ENCODE measurements at regions not wholly inside any gene's neighbourhood (a gene's known extent, or its start where the extent isn't known, plus 50 kb on each side); places are given as distances from the start of the nearest gene placed in this dataset.

- ATAC-seq (ENCODE audit: low read depth), result no peak
- no peak overlapping the region for H3K9ac ChIP-seq (ENCODE audit: low read length)
- WGBS (ENCODE audit: insufficient coverage), result no CpG with 5 or more reads among the region's 1 CpG
Observed at GRCh38 chr5:9905661-9906060, 275.5 kb upstream of the TAS2R1 start.

DNA sequence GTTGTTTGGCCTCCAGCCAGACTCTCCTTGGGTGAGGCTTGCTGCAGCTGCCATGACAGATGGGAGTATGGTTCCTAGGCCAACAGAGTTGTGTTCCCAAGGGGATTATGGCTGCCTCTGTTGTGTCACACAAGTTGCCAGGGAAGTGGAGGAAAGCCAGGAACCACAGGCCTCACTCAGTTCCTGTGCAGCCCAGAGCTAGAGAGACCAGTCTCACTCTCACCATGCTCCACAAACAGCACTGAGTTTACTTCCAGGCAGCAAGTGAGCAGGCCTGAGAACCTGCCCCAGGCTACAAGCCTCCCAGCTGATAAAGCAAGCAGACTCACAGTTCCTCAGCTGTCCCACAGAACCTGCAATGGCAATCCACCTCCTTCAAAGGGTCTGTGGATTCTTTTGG is 273.6 kb upstream of the TAS2R1 start:
- no peak overlapping the region for H3K4me3 ChIP-seq (ENCODE audit: control extremely low read depth in 1 of 5, extremely low read depth in 1 of 5, insufficient read depth in 1 of 5, low read depth in 2 of 5, low read length in 4 of 5)
- H3K4me2 ChIP-seq (replicated peaks; ENCODE audit: low read depth, low read length, poor library complexity, severe bottlenecking), result no peak overlapping the region
- no peaks in the 10 kb centered on the region for H3K36me3 ChIP-seq (replicated peaks in 1 of 2; ENCODE audit: control extremely low read depth in 1 of 2, control insufficient read depth in 1 of 2, extremely low read depth in 1 of 2, insufficient read depth in 2 of 2, low read length in 1 of 2)
- ATAC-seq (ENCODE audit: low read depth) (no peak), DNase-seq (no peak)
- no peaks in the 10 kb centered on the region for H3K4me1 Mint-ChIP-seq
- H3K79me2 ChIP-seq (ENCODE audit: control insufficient read depth, insufficient read depth, low read length), result no peaks in the 10 kb centered on the region
- H3K27ac ChIP-seq (ENCODE audit: low read length in 2 of 2), result no peak overlapping the region
- H2AFZ ChIP-seq (ENCODE audit: insufficient read depth, low read depth, low read length, poor library complexity, severe bottlenecking), result no peak overlapping the region
- peaks cover 4% of the 10 kb centered on the region for H3K9me3 Mint-ChIP-seq (ENCODE audit: insufficient read depth)
- H3K9me3 ChIP-seq (ENCODE audit: control extremely low read depth in 1 of 3, control insufficient read depth in 2 of 3, insufficient read depth in 1 of 3, low read length in 2 of 3), result peaks cover 0 to 5% (median 0%) of the 10 kb centered on the region in 3 donors
- H3K9ac ChIP-seq (ENCODE audit: low read length), result no peak overlapping the region
- no peak overlapping the region for H3K27ac Mint-ChIP-seq
- no peaks in the 10 kb centered on the region for H3K27me3 Mint-ChIP-seq
- TF ChIP-seq, protein P1, sequence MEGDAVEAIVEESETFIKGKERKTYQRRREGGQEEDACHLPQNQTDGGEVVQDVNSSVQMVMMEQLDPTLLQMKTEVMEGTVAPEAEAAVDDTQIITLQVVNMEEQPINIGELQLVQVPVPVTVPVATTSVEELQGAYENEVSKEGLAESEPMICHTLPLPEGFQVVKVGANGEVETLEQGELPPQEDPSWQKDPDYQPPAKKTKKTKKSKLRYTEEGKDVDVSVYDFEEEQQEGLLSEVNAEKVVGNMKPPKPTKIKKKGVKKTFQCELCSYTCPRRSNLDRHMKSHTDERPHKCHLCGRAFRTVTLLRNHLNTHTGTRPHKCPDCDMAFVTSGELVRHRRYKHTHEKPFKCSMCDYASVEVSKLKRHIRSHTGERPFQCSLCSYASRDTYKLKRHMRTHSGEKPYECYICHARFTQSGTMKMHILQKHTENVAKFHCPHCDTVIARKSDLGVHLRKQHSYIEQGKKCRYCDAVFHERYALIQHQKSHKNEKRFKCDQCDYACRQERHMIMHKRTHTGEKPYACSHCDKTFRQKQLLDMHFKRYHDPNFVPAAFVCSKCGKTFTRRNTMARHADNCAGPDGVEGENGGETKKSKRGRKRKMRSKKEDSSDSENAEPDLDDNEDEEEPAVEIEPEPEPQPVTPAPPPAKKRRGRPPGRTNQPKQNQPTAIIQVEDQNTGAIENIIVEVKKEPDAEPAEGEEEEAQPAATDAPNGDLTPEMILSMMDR (IDR thresholded peaks at IDR 0.05), result no peak
- TF ChIP-seq EZH2 (IDR thresholded peaks at IDR 0.05; ENCODE audit: borderline replicate concordance, insufficient read depth, low read depth, low read length, poor library complexity, severe bottlenecking), result no peak
- intact Hi-C loops (cut with micrococcal nuclease), result no loop called here
- H3K4me1 ChIP-seq (ENCODE audit: control insufficient read depth in 2 of 2, insufficient read depth in 2 of 2, low read length in 2 of 2), result no peaks in the 10 kb centered on the region
- no peaks in the 10 kb centered on the region for H3K27me3 ChIP-seq (replicated peaks in 1 of 4; ENCODE audit: control extremely low read depth in 1 of 4, control insufficient read depth in 3 of 4, insufficient read depth in 4 of 4, low read length in 3 of 4)
- no peaks in the 10 kb centered on the region for H4K20me1 ChIP-seq (ENCODE audit: control insufficient read depth, insufficient read depth, low read length, poor library complexity, severe bottlenecking)
- POLR2A ChIA-PET, result no interaction called here
- CTCF ChIA-PET, result no interaction called here
- H3K4me3 Mint-ChIP-seq, result no peak overlapping the region

More at GRCh38 chr5:9905661-9906060, 275.5 kb upstream of the TAS2R1 start:
- ChIA-PET POLR2A (no interaction called here), CTCF (no interaction called here)
- Histone ChIP-seq H3K4me2 (replicated peaks; ENCODE audit: low read depth, low read length, poor library complexity, severe bottlenecking) (no peak overlapping the region), H3K9me3 (ENCODE audit: control extremely low read depth in 1 of 3, control insufficient read depth in 2 of 3, insufficient read depth in 1 of 3, low read length in 2 of 3) (peaks cover 0 to 5% (median 0%) of the 10 kb centered on the region in 3 donors), H3K36me3 (replicated peaks in 1 of 2; ENCODE audit: control extremely low read depth in 1 of 2, control insufficient read depth in 1 of 2, extremely low read depth in 1 of 2, insufficient read depth in 2 of 2, low read length in 1 of 2) (no peaks in the 10 kb centered on the region), H3K4me3 (ENCODE audit: control extremely low read depth in 1 of 5, extremely low read depth in 1 of 5, insufficient read depth in 1 of 5, low read depth in 2 of 5, low read length in 4 of 5) (no peak overlapping the region), H3K79me2 (ENCODE audit: control insufficient read depth, insufficient read depth, low read length) (no peaks in the 10 kb centered on the region), H3K4me1 (ENCODE audit: control insufficient read depth in 2 of 2, insufficient read depth in 2 of 2, low read length in 2 of 2) (no peaks in the 10 kb centered on the region), H3K27ac (ENCODE audit: low read length in 2 of 2) (no peak overlapping the region), H2AFZ (ENCODE audit: insufficient read depth, low read depth, low read length, poor library complexity, severe bottlenecking) (no peak overlapping the region), H4K20me1 (ENCODE audit: control insufficient read depth, insufficient read depth, low read length, poor library complexity, severe bottlenecking) (no peaks in the 10 kb centered on the region), H3K27me3 (replicated peaks in 1 of 4; ENCODE audit: control extremely low read depth in 1 of 4, control insufficient read depth in 3 of 4, insufficient read depth in 4 of 4, low read length in 3 of 4) (no peaks in the 10 kb centered on the region)
- no peak for TF ChIP-seq EZH2 (IDR thresholded peaks at IDR 0.05; ENCODE audit: borderline replicate concordance, insufficient read depth, low read depth, low read length, poor library complexity, severe bottlenecking)
- TF ChIP-seq, protein P1 (IDR thresholded peaks at IDR 0.05), result no peak
- H3K4me1 Mint-ChIP-seq, result no peaks in the 10 kb centered on the region
- peaks cover 4% of the 10 kb centered on the region for H3K9me3 Mint-ChIP-seq (ENCODE audit: insufficient read depth)
- DNase-seq, result no peak
- H3K27ac Mint-ChIP-seq, result no peak overlapping the region
- no peak overlapping the region for H3K4me3 Mint-ChIP-seq
- intact Hi-C loops (cut with micrococcal nuclease), result no loop called here
- no peaks in the 10 kb centered on the region for H3K27me3 Mint-ChIP-seq

All from B cell (primary cell).